IMR-90 (cell line): ENCODE measurements at regions not wholly inside any gene's neighbourhood (a gene's known extent, or its start where the extent isn't known, plus 50 kb on each side); places are given as distances from the start of the nearest gene placed in this dataset.

Experiments
- ATAC-seq: fragments of 200-7000 bp; cut with Tn5 transposase; 2 replicates; pipeline ENCODE4 v1.9.1; 2020; ENCODE audit warnings: low read depth, mild to moderate bottlenecking, moderate library complexity
- BruUV-seq: library from RNA; stranded (reverse); fragments of 400-500 nt; replicated peaks from 2 replicates; lab custom pipeline; 2021; lab: Mats Ljungman, UMichigan
- CTCF ChIA-PET: fragments of 300-600 bp; formaldehyde crosslinking; extraction: SDS; loops from one replicate; lab custom pipeline; 2021; ENCODE audit warnings: antibody characterized with exemption; lab: Yijun Ruan, JAX
- POLR2A ChIA-PET: fragments of 300-600 bp; sonication (Branson Sonifier 250); formaldehyde crosslinking; loops from one replicate; lab custom pipeline; 2022; ENCODE audit warnings: antibody characterized with exemption; ENCODE audit not compliant: unreplicated experiment; lab: Charles Lee
- DNase-seq: peaks from one replicate; pipeline ENCODE4 v3.0.0; 2013
- H2AFZ ChIP-seq: replicated peaks from 2 replicates; pipeline ENCODE3; 2013; ENCODE audit warnings: low read length, mild to moderate bottlenecking; ENCODE audit not compliant: poor library complexity
- H2AK5ac ChIP-seq: 2 replicates; pipeline ENCODE4 v1.6.1; 2013; ENCODE audit warnings: low read depth, low read length, inconsistent platforms
- H2AK9ac ChIP-seq: replicated peaks from 2 replicates; pipeline ENCODE3; 2013; ENCODE audit warnings: mild to moderate bottlenecking, low read depth, low read length, moderate library complexity; ENCODE audit not compliant: poor library complexity
- H2BK120ac ChIP-seq: 2 replicates; pipeline ENCODE4 v1.6.1; 2013; ENCODE audit warnings: low read depth, low read length, inconsistent platforms
- H2BK15ac ChIP-seq: 3 replicates; pipeline ENCODE4 v1.6.1; 2013; ENCODE audit warnings: low read depth, low read length, inconsistent platforms
- H2BK20ac ChIP-seq: 2 replicates; pipeline ENCODE4 v1.6.1; 2013; ENCODE audit warnings: low read depth, mild to moderate bottlenecking, inconsistent platforms, low read length, moderate library complexity
- H2BK5ac ChIP-seq: 2 replicates; pipeline ENCODE4 v1.6.1; 2013; ENCODE audit warnings: mild to moderate bottlenecking, low read depth, low read length, inconsistent platforms; ENCODE audit not compliant: poor library complexity, severe bottlenecking
- H3K14ac ChIP-seq: replicated peaks from 2 replicates; pipeline ENCODE4 v1.6.1; 2013; ENCODE audit warnings: low read depth, low read length, inconsistent platforms
- H3K18ac ChIP-seq: 2 replicates; pipeline ENCODE4 v1.6.1; 2013; ENCODE audit warnings: low read depth, low read length, control low read depth
- H3K23ac ChIP-seq: 2 replicates; pipeline ENCODE4 v1.6.1; 2013; ENCODE audit warnings: low read depth, low read length, inconsistent platforms
- H3K27ac ChIP-seq: 2 replicates; pipeline ENCODE4 v1.5.1; 2013; ENCODE audit warnings: mild to moderate bottlenecking, control low read depth, low read length; ENCODE audit not compliant: insufficient read depth
- H3K27me3 ChIP-seq: 2 replicates; pipeline ENCODE4 v1.6.1; 2013; ENCODE audit warnings: low read length; ENCODE audit not compliant: control insufficient read depth, insufficient read depth
- H3K36me3 ChIP-seq: 2 replicates; pipeline ENCODE4 v1.6.1; 2013; ENCODE audit warnings: low read length, mixed read lengths; ENCODE audit not compliant: control insufficient read depth, insufficient read depth
- H3K4ac ChIP-seq: 2 replicates; pipeline ENCODE4 v1.6.1; 2013; ENCODE audit warnings: low read depth, low read length, inconsistent platforms
- H3K4me1 ChIP-seq: 2 replicates; pipeline ENCODE4 v1.6.1; 2013; ENCODE audit warnings: low read length, mixed read lengths; ENCODE audit not compliant: control insufficient read depth, insufficient read depth
- H3K4me2 ChIP-seq: 2 replicates; pipeline ENCODE4 v1.6.1; 2013; ENCODE audit warnings: low read depth, mild to moderate bottlenecking, control low read depth, low read length, moderate library complexity
- H3K4me3 ChIP-seq: 2 replicates; pipeline ENCODE4 v1.5.1; 2013; ENCODE audit warnings: low read depth, mild to moderate bottlenecking, control low read depth, low read length, moderate library complexity; ENCODE audit not compliant: insufficient read depth
- H3K56ac ChIP-seq: 2 replicates; pipeline ENCODE4 v1.6.1; 2013; ENCODE audit warnings: low read length, inconsistent platforms; ENCODE audit not compliant: insufficient read depth; ENCODE audit errors: extremely low read depth
- H3K79me1 ChIP-seq, 2 experiments: 2 replicates each; pipeline ENCODE4 v1.6.1; 2013; ENCODE audit warnings: low read length in 2 of 2, inconsistent platforms in 1 of 2, low read depth in 1 of 2
- H3K9ac ChIP-seq: 2 replicates; pipeline ENCODE4 v1.6.1; 2013; ENCODE audit warnings: low read depth, low read length, control low read depth
- H3K9me1 ChIP-seq: 2 replicates; pipeline ENCODE4 v1.6.1; 2013; ENCODE audit warnings: low read length, inconsistent platforms; ENCODE audit not compliant: insufficient read depth
- H3K9me3 ChIP-seq: 2 replicates; pipeline ENCODE4 v1.6.1; 2013; ENCODE audit warnings: low read length; ENCODE audit not compliant: control insufficient read depth, insufficient read depth
- H4K20me1 ChIP-seq: 2 replicates; pipeline ENCODE4 v1.6.1; 2013; ENCODE audit warnings: low read length, inconsistent platforms; ENCODE audit not compliant: insufficient read depth
- H4K5ac ChIP-seq: 2 replicates; pipeline ENCODE4 v1.6.1; 2013; ENCODE audit warnings: mild to moderate bottlenecking, low read depth, low read length, control low read depth
- H4K8ac ChIP-seq, 2 experiments: 2 replicates each; pipeline ENCODE4 v1.6.1; 2013; ENCODE audit warnings: low read depth in 2 of 2, low read length in 2 of 2, control low read depth in 1 of 2, inconsistent platforms in 1 of 2
- H4K91ac ChIP-seq: 2 replicates; pipeline ENCODE4 v1.6.1; 2013; ENCODE audit warnings: low read depth, low read length, inconsistent platforms; ENCODE audit not compliant: insufficient read depth
- MAFK ChIP-seq: IDR thresholded peaks from 2 replicates; pipeline ENCODE4 v1.6.1; 2012; ENCODE audit warnings: low read depth, low read length, improper control_type of control experiment
- MXI1 ChIP-seq: IDR thresholded peaks from 2 replicates; pipeline ENCODE4 v1.6.1; 2012; ENCODE audit warnings: low read depth, mild to moderate bottlenecking, low read length, moderate library complexity, borderline replicate concordance
- NFE2L2 ChIP-seq: fragments of 150-350 bp; IDR thresholded peaks from 2 replicates; pipeline ENCODE4 v1.6.1; 2016; ENCODE audit warnings: low read depth, mild to moderate bottlenecking, low read length
- POLR2A ChIP-seq: IDR thresholded peaks from 2 replicates; pipeline ENCODE4 v1.6.1; 2012; ENCODE audit warnings: mild to moderate bottlenecking, low read depth, low read length
- RCOR1 ChIP-seq: IDR thresholded peaks from 2 replicates; pipeline ENCODE4 v1.6.1; 2012; ENCODE audit warnings: mild to moderate bottlenecking, low read length, improper control_type of control experiment; ENCODE audit not compliant: insufficient replicate concordance
- RFX5 ChIP-seq: IDR thresholded peaks from 2 replicates; pipeline ENCODE4 v1.8.0; 2012; ENCODE audit warnings: low read depth, mild to moderate bottlenecking, low read length, moderate library complexity
- SMC3 ChIP-seq: fragments of 150-350 bp; IDR thresholded peaks from 2 replicates; pipeline ENCODE4 v1.6.1; 2016; ENCODE audit warnings: low read depth, mild to moderate bottlenecking, antibody characterized with exemption, low read length, moderate library complexity
- USF2 ChIP-seq: fragments of 150-350 bp; IDR thresholded peaks from 2 replicates; pipeline ENCODE4 v1.6.1; 2017; ENCODE audit warnings: mild to moderate bottlenecking, antibody characterized with exemption, low read length, low read depth
- WGBS, 2 experiments: methylation state at CpG; one replicate each; pipeline versions ENCODE4 v1.1.5 to v1.1.7; 2013; ENCODE audit warnings: missing lambda C conversion rate in 2 of 2; ENCODE audit not compliant: insufficient read length in 1 of 2; ENCODE audit errors: extremely low coverage in 2 of 2; 5-methylcytosine and 5-hydroxymethylcytosine counted together
- dilution Hi-C: fragments of 300-500 bp; cut with HindIII; formaldehyde crosslinking; loops from one replicate; pipeline ENCODE4 v1.14.3; 2018; ENCODE audit warnings: low sequenced_read_pairs; ENCODE audit not compliant: unreplicated experiment
- in situ Hi-C: fragments of 300-500 bp; cut with MboI; formaldehyde crosslinking; loops from 3 replicates; pipeline ENCODE4 v1.14.3; 2019; ENCODE audit warnings: low sequenced_read_pairs, inconsistent platforms, mixed read lengths
- intact Hi-C: fragments of 100-400 bp; cut with micrococcal nuclease; formaldehyde crosslinking; loops from 2 replicates; pipeline ENCODE4 v1.10.0; 2022

- Histone ChIP-seq H3K9me1 (no peaks in the 10 kb centered on the region), H3K9ac (no peak overlapping the region), H2BK15ac (no peak overlapping the region), H3K18ac (no peak overlapping the region), H3K14ac (no peak overlapping the region), H4K8ac (no peak overlapping the region), H3K23ac (no peak overlapping the region), H2BK5ac (no peak overlapping the region), H3K4me1 (no peaks in the 10 kb centered on the region), H2AK9ac (no peak overlapping the region), H3K4ac (no peak overlapping the region), H3K27ac (no peak overlapping the region), H2BK20ac (no peak overlapping the region), H3K4me2 (no peak overlapping the region), H3K27me3 (no peaks in the 10 kb centered on the region), H4K20me1 (no peaks in the 10 kb centered on the region), H3K9me3 (peaks cover 2% of the 10 kb centered on the region; the same call in 1 of the 2 replicates), H2AK5ac (no peak overlapping the region), H3K36me3 (no peaks in the 10 kb centered on the region), H3K4me3 (no peak overlapping the region), H2AFZ (no peak overlapping the region), H2BK120ac (no peak overlapping the region), H3K79me1 (no peaks in the 10 kb centered on the region), H4K91ac (no peak overlapping the region), H3K56ac (no peak overlapping the region), H4K5ac (no peak overlapping the region)
- TF ChIP-seq SMC3 (no peak), MAFK (no peak), RFX5 (no peak), USF2 (no peak), POLR2A (no peak), MXI1 (no peak), RCOR1 (no peak), NFE2L2 (no peak)
- DNase-seq, result no peak
- BruUV-seq, result no TSS peak
- ChIA-PET CTCF (no interaction called here), POLR2A (no interaction called here)
- in situ Hi-C loops, result no loop called here
- intact Hi-C loops, result no loop called here
- dilution Hi-C loops, result no loop called here
- WGBS, 2 experiments, result no CpG with 5 or more reads among the region's 1 CpG
- no peak for ATAC-seq
Measured at GRCh38 chr2:194566907-194567660, 1089.9 kb upstream of the SLC39A10 start.
